DOHH2 (cell line): ENCODE measurements at regions not wholly inside any gene's neighbourhood (a gene's known extent, or its start where the extent isn't known, plus 50 kb on each side); places are given as distances from the start of the nearest gene placed in this dataset.

Experiments
- H3F3A ChIP-seq: fragments of 200-600 bp; sonication (generic), shearing (Covaris generic); 2 replicates; pipeline ENCODE4 v1.6.0; 2016; ENCODE audit warnings: antibody characterized with exemption, mild to moderate bottlenecking; ENCODE audit not compliant: control insufficient read depth, insufficient read depth
- H3K27ac ChIP-seq: fragments of 200-600 bp; sonication (generic); 2 replicates; pipeline ENCODE4 v1.5.1; 2014; ENCODE audit warnings: low read depth, mild to moderate bottlenecking, low read length, moderate library complexity
- H3K27me3 ChIP-seq: fragments of 200-600 bp; sonication (generic); 2 replicates; pipeline ENCODE4 v1.6.1; 2014; ENCODE audit warnings: mild to moderate bottlenecking, low read length, mixed read lengths; ENCODE audit not compliant: control insufficient read depth
- H3K36me3 ChIP-seq: fragments of 200-600 bp; sonication (generic); 2 replicates; pipeline ENCODE4 v1.6.1; 2014; ENCODE audit warnings: mild to moderate bottlenecking, low read length, moderate library complexity, mixed read lengths; ENCODE audit not compliant: control insufficient read depth
- H3K4me1 ChIP-seq: fragments of 200-600 bp; sonication (generic); 2 replicates; pipeline ENCODE4 v1.6.1; 2014; ENCODE audit warnings: mild to moderate bottlenecking, low read length, mixed read lengths; ENCODE audit not compliant: control insufficient read depth
- H3K4me2 ChIP-seq: fragments of 200-600 bp; sonication (generic); 2 replicates; pipeline ENCODE4 v1.6.0; 2014; ENCODE audit warnings: mild to moderate bottlenecking, low read length, moderate library complexity
- H3K4me3 ChIP-seq: fragments of 200-600 bp; sonication (generic); 2 replicates; pipeline ENCODE4 v1.5.1; 2014; ENCODE audit warnings: mild to moderate bottlenecking, low read length, mixed read lengths
- H3K79me2 ChIP-seq: fragments of 200-600 bp; sonication (generic); 2 replicates; pipeline ENCODE4 v1.6.1; 2014; ENCODE audit warnings: mild to moderate bottlenecking, low read length, mixed read lengths; ENCODE audit not compliant: control insufficient read depth
- H3K9me2 ChIP-seq: fragments of 200-600 bp; sonication (generic); replicated peaks from 2 replicates; pipeline ENCODE4 v1.6.1; 2014; ENCODE audit warnings: mild to moderate bottlenecking, low read length, mixed read lengths; ENCODE audit not compliant: control insufficient read depth
- H3K9me3 ChIP-seq: fragments of 200-600 bp; sonication (generic); 2 replicates; pipeline ENCODE4 v1.6.1; 2014; ENCODE audit warnings: antibody characterized with exemption, low read length, mixed read lengths; ENCODE audit not compliant: control insufficient read depth, insufficient read depth
- H4K20me1 ChIP-seq: fragments of 200-600 bp; sonication (generic); 2 replicates; pipeline ENCODE4 v1.6.0; 2014; ENCODE audit warnings: low read depth, mild to moderate bottlenecking, antibody characterized with exemption, low read length, moderate library complexity; ENCODE audit not compliant: control insufficient read depth, insufficient read depth
- CTCF ChIP-seq: fragments of 200-600 bp; sonication (generic); IDR thresholded peaks from one replicate; pipeline ENCODE4 v1.5.1; 2014; ENCODE audit warnings: antibody characterized with exemption, mild to moderate bottlenecking, low read depth, low read length; ENCODE audit not compliant: poor library complexity, severe bottlenecking
- EZH2phosphoT487 ChIP-seq: fragments of 200-600 bp; sonication (generic); IDR thresholded peaks from 2 replicates; pipeline ENCODE4 v1.6.1; 2017; ENCODE audit warnings: borderline replicate concordance, mild to moderate bottlenecking, antibody characterized with exemption, low read length, moderate library complexity, mixed read lengths

DNA sequence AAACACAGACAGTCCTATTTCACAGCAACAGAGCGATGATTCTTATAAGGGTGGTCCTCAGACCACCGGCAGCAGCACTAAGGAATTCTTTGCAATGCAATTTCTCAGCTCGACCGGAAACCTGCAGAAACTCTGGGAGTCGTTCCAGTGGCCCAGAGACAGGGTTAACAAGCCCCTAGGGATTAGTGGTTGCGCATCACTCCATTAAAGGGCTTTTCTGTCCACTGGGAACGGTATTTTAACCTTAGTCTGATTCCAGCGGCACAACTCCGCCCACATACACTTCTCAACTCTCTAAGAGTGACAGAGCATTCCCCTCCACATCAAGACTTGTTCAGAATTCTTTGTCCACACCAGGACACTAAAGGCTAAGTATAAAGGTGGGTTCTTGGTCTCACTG is 341.5 kb downstream of the TFAP2A start:
- H3K27ac ChIP-seq: no peak overlapping the region
- no peaks in the 10 kb centered on the region for H4K20me1 ChIP-seq
- no peaks in the 10 kb centered on the region for H3K79me2 ChIP-seq
- H3K4me1 ChIP-seq: no peaks in the 10 kb centered on the region
- no peaks in the 10 kb centered on the region for H3K36me3 ChIP-seq
- no peaks in the 10 kb centered on the region for H3K9me3 ChIP-seq
- H3F3A ChIP-seq: no peaks in the 10 kb centered on the region
- H3K27me3 ChIP-seq: no peaks in the 10 kb centered on the region
- no peak for TF ChIP-seq EZH2phosphoT487
- no peak for TF ChIP-seq CTCF
- H3K4me2 ChIP-seq: no peak overlapping the region
- no peaks in the 10 kb centered on the region for H3K9me2 ChIP-seq
- no peak overlapping the region for H3K4me3 ChIP-seq

- Histone ChIP-seq H3K9me3 (no peaks in the 10 kb centered on the region), H3K4me2 (no peak overlapping the region), H3K9me2 (no peaks in the 10 kb centered on the region), H3K36me3 (no peaks in the 10 kb centered on the region), H3F3A (no peaks in the 10 kb centered on the region), H3K4me3 (no peak overlapping the region), H3K27ac (no peak overlapping the region), H3K27me3 (no peaks in the 10 kb centered on the region), H4K20me1 (no peaks in the 10 kb centered on the region), H3K79me2 (no peaks in the 10 kb centered on the region), H3K4me1 (no peaks in the 10 kb centered on the region)
- TF ChIP-seq CTCF (no peak), EZH2phosphoT487 (no peak)
Observed at GRCh38 chr6:10071631-10072220, 343.1 kb downstream of the TFAP2A start.

GRCh38 chr6:10060004-10060403 is 354.9 kb downstream of the TFAP2A start:
- no peaks in the 10 kb centered on the region for H3F3A ChIP-seq
- TF ChIP-seq EZH2phosphoT487 (no peak), CTCF (no peak)
- H3K4me1 ChIP-seq: no peaks in the 10 kb centered on the region
- H3K27ac ChIP-seq: no peak overlapping the region
- no peaks in the 10 kb centered on the region for H3K27me3 ChIP-seq
- H3K36me3 ChIP-seq: no peaks in the 10 kb centered on the region
- H3K79me2 ChIP-seq: no peaks in the 10 kb centered on the region
- no peak overlapping the region for H3K4me3 ChIP-seq
- no peak overlapping the region for H3K4me2 ChIP-seq
- no peaks in the 10 kb centered on the region for H3K9me2 ChIP-seq
- no peaks in the 10 kb centered on the region for H4K20me1 ChIP-seq
- no peaks in the 10 kb centered on the region for H3K9me3 ChIP-seq
